Calu3 (cell line): ENCODE measurements at regions not wholly inside any gene's neighbourhood (a gene's known extent, or its start where the extent isn't known, plus 50 kb on each side); places are given as distances from the start of the nearest gene placed in this dataset.

Experiments used
- BruUV-seq: library from RNA; stranded (reverse); fragments of 400-500 nt; replicated peaks from 2 replicates; lab custom pipeline; 2021; lab: Mats Ljungman, UMichigan
- CTCF ChIA-PET: fragments of 300-600 bp; sonication (Branson Sonifier 250); formaldehyde crosslinking; loops from one replicate; lab custom pipeline; 2022; ENCODE audit warnings: antibody characterized with exemption; lab: Charles Lee
- DNase-seq: peaks from one replicate; pipeline ENCODE4 v3.0.0; 2022
- H3K27ac Mint-ChIP-seq: one replicate; pipeline ENCODE4 v1.8.0; 2022; ENCODE audit warnings: mixed read lengths; ENCODE audit not compliant: unreplicated experiment
- H3K27me3 Mint-ChIP-seq: one replicate; pipeline ENCODE4 v1.8.0; 2022; ENCODE audit warnings: mixed read lengths; ENCODE audit not compliant: unreplicated experiment
- H3K36me3 Mint-ChIP-seq: one replicate; pipeline ENCODE4 v1.8.0; 2022; ENCODE audit warnings: mild to moderate bottlenecking, moderate library complexity, mixed read lengths; ENCODE audit not compliant: insufficient read depth, unreplicated experiment
- H3K4me1 Mint-ChIP-seq: one replicate; pipeline ENCODE4 v1.8.0; 2022; ENCODE audit warnings: mild to moderate bottlenecking, low read depth, mixed read lengths; ENCODE audit not compliant: unreplicated experiment
- H3K4me3 Mint-ChIP-seq: one replicate; pipeline ENCODE4 v1.8.0; 2022; ENCODE audit warnings: mild to moderate bottlenecking, low read depth, moderate library complexity, mixed read lengths; ENCODE audit not compliant: unreplicated experiment
- H3K9me3 Mint-ChIP-seq: one replicate; pipeline ENCODE4 v1.8.0; 2022; ENCODE audit warnings: low read depth, mixed read lengths; ENCODE audit not compliant: unreplicated experiment
- intact Hi-C: fragments of 100-400 bp; cut with micrococcal nuclease; formaldehyde crosslinking; loops from one replicate; pipeline ENCODE4 v1.10.0; 2022; ENCODE audit not compliant: unreplicated experiment
- TF ChIP-seq, protein P1 (sequence below): fragments of 200-600 bp; IDR thresholded peaks from one replicate; pipeline ENCODE4 v1.8.0; 2022; ENCODE audit warnings: antibody characterized with exemption; ENCODE audit not compliant: unreplicated experiment

DNA sequence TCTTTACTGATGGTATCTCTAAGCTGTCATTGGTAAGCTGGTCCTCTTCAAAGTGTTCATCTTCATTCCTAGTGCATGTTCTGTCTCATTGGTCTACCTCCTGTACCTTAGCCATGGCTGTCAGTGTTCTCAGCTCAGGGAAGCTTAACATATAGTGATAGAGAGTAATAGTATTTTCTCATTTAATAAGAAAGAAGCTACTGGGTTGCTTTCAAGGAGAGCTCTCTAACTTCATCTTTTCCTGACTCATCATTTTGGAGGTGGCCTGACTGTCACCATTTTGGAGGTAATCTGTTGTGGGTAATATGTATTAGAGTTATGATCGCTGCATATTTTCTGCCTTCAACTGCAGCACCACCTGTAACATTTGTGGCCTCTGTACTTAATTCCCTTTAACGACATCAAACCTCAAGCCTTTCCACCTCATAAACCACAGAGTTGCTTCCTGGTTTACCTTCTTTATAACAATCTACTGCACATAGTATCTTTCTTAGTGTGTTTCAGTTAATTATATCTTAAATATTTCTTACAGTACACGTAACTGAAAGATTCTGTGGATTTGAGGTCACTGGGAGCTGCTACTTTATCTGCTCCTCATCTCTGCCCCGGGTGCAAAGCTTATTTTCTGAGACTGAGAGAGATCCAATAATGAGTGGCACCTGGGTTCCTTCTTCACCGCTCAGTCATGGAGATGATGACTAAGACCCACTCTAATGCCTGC, 474.0 kb upstream of the TECRL start:
- H3K4me1 Mint-ChIP-seq, result no peaks in the 10 kb centered on the region
- CTCF ChIA-PET, result no interaction called here
- no peak overlapping the region for H3K4me3 Mint-ChIP-seq

DNA sequence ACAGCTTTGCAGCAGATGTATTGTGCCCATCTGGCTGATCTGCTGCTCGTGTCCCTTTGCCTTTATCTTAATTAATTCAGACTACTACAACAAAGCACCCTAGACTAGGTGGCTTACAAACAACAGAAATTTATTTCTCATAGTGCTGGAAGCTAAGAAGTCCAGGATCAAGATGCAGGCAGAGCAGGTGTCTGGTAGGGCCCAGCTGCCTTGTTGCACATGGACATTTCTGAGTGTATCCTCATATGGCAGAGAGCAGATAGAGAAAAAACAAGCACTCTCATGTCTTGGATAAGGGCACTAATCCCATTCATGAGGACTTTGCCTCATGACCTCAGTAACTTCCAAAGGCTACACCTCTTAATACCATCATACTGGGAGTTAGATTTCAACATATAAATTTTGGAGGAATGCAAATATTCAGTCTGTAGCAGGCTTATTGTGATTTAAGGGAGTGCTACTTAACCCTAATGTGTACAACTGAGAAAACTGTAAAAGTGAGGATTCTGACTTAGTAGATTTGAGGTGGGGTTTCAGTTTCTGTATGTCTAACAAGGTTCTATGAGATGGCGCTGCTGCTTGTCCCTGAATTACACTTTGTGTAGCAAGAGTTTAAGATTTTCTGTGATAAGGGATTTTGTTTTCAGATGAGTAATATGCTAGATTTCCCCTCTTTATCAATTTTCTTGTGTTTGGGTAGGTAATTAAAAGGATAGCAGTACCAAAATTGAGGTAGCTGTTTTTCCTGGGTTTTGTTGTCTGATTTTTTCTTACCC, 473.2 kb upstream of the TECRL start:
- intact Hi-C loops, result no loop called here
- CTCF ChIA-PET, result no interaction called here
- BruUV-seq, result no TSS peak

More for the DNA sequence above, 474.0 kb upstream of the TECRL start:
- Mint-ChIP-seq H3K36me3 (no peaks in the 10 kb centered on the region), H3K27ac (no peak overlapping the region), H3K9me3 (no peaks in the 10 kb centered on the region), H3K27me3 (no peaks in the 10 kb centered on the region)
- no peak for DNase-seq
- BruUV-seq, result no TSS peak
- intact Hi-C loops, result no loop called here
- TF ChIP-seq, protein P1, sequence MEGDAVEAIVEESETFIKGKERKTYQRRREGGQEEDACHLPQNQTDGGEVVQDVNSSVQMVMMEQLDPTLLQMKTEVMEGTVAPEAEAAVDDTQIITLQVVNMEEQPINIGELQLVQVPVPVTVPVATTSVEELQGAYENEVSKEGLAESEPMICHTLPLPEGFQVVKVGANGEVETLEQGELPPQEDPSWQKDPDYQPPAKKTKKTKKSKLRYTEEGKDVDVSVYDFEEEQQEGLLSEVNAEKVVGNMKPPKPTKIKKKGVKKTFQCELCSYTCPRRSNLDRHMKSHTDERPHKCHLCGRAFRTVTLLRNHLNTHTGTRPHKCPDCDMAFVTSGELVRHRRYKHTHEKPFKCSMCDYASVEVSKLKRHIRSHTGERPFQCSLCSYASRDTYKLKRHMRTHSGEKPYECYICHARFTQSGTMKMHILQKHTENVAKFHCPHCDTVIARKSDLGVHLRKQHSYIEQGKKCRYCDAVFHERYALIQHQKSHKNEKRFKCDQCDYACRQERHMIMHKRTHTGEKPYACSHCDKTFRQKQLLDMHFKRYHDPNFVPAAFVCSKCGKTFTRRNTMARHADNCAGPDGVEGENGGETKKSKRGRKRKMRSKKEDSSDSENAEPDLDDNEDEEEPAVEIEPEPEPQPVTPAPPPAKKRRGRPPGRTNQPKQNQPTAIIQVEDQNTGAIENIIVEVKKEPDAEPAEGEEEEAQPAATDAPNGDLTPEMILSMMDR, result no peak

DNA sequence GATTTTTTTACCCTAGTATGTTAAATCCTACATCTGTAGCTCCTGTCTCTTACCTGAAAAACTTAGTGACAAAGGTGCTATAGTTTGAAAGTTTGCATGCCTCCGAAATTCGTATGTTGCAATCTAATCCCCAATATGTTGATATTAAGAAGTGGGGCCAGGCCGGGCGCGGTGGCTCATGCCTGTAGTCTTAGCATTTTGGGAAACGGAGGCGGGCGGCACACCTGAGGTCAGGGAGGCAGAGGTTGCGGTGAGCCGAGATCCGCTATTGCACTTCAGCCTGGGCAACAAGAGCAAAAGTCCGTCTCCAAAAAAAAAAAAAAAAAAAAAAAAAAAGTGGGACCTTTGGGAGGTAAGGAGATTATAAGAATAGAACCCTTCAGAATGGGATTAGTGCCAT, 471.3 kb upstream of the TECRL start:
- Mint-ChIP-seq H3K27me3 (no peaks in the 10 kb centered on the region), H3K9me3 (no peaks in the 10 kb centered on the region), H3K4me1 (no peaks in the 10 kb centered on the region), H3K4me3 (no peak overlapping the region), H3K27ac (no peak overlapping the region), H3K36me3 (no peaks in the 10 kb centered on the region)
- DNase-seq, result no peak
- BruUV-seq, result no TSS peak
- TF ChIP-seq, protein P1, result no peak
- CTCF ChIA-PET, result no interaction called here
- intact Hi-C loops, result no loop called here

More for the DNA sequence above, 473.2 kb upstream of the TECRL start:
- no peaks in the 10 kb centered on the region for H3K36me3 Mint-ChIP-seq
- no peaks in the 10 kb centered on the region for H3K27me3 Mint-ChIP-seq
- H3K9me3 Mint-ChIP-seq, result no peaks in the 10 kb centered on the region
- TF ChIP-seq, protein P1, result no peak
- DNase-seq, result no peak
- H3K4me1 Mint-ChIP-seq, result no peaks in the 10 kb centered on the region
- no peak overlapping the region for H3K4me3 Mint-ChIP-seq
- H3K27ac Mint-ChIP-seq, result no peak overlapping the region

DNA sequence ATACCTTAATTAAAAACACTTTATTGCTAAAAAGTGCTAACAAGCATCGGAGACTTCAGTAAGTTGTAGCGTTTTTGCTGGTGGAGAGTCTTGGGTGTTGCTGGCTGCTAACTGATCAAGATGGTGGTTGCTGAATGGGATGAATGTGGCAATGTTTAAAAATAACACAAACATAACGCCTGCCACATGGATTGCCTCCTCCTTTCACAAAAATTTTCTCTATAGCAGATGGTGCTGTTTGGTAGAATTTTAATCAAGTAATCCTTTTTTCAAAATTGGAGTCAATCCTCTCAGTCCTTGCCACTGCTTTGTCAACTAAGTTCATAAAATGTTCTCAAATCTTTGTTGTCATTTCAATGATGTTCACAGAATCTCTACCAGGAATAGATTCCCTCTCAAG, 466.8 kb upstream of the TECRL start:
- Mint-ChIP-seq H3K36me3 (no peaks in the 10 kb centered on the region), H3K4me1 (no peaks in the 10 kb centered on the region), H3K27me3 (no peaks in the 10 kb centered on the region), H3K9me3 (no peaks in the 10 kb centered on the region), H3K4me3 (no peak overlapping the region), H3K27ac (no peak overlapping the region)
- CTCF ChIA-PET, result no interaction called here
- BruUV-seq, result no TSS peak
- DNase-seq, result no peak
- intact Hi-C loops, result no loop called here
- TF ChIP-seq, protein P1, result no peak
